ENCODE measurements at regions not wholly inside any gene's neighbourhood (a gene's known extent, or its start where the extent isn't known, plus 50 kb on each side); places are given as distances from the start of the nearest gene placed in this dataset.

DNA sequence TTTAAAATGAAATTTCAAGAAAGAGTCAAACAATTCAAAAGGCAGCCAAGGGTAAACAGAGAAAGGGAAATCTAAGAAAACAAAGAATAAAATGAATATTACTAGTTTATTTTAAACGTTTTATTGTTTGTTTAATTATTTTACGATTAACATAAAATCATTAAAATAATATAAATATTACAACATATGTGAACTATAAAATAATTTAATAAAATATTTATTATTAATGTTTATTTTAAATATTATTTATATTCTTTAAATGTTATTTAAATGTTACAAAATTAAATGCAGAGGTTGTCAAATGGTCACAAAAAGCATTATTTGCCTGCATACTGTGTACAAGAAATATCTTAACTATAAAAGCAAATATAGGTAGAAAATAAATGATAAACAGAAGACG is 786.7 kb upstream of the GHITM start:
- ChIA-PET CTCF (no interaction called here), POLR2A (ENCODE audit: unreplicated experiment) (no interaction called here)
- Histone ChIP-seq H3K4me3 (no peak overlapping the region), H3F3A (ENCODE audit: insufficient read depth, low read depth) (no peaks in the 10 kb centered on the region), H3K79me2 (ENCODE audit: low read depth) (no peaks in the 10 kb centered on the region), H3K27me3 (ENCODE audit: insufficient read depth, low read depth) (no peaks in the 10 kb centered on the region), H3K9me3 (ENCODE audit: insufficient read depth, low read depth) (no peaks in the 10 kb centered on the region), H3K36me3 (ENCODE audit: low read depth) (no peaks in the 10 kb centered on the region), H3K4me1 (replicated peaks; ENCODE audit: insufficient read depth) (no peaks in the 10 kb centered on the region), H3K27ac (no peak overlapping the region), H4K20me1 (ENCODE audit: insufficient read depth) (no peaks in the 10 kb centered on the region), H3K9me2 (ENCODE audit: insufficient read depth) (no peaks in the 10 kb centered on the region), H2AFZ (no peak overlapping the region), H3K4me2 (no peak overlapping the region)
- TF ChIP-seq EZH2 (IDR thresholded peaks at IDR 0.05; ENCODE audit: low read depth): no peak
- TF ChIP-seq, protein P1, sequence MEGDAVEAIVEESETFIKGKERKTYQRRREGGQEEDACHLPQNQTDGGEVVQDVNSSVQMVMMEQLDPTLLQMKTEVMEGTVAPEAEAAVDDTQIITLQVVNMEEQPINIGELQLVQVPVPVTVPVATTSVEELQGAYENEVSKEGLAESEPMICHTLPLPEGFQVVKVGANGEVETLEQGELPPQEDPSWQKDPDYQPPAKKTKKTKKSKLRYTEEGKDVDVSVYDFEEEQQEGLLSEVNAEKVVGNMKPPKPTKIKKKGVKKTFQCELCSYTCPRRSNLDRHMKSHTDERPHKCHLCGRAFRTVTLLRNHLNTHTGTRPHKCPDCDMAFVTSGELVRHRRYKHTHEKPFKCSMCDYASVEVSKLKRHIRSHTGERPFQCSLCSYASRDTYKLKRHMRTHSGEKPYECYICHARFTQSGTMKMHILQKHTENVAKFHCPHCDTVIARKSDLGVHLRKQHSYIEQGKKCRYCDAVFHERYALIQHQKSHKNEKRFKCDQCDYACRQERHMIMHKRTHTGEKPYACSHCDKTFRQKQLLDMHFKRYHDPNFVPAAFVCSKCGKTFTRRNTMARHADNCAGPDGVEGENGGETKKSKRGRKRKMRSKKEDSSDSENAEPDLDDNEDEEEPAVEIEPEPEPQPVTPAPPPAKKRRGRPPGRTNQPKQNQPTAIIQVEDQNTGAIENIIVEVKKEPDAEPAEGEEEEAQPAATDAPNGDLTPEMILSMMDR (conservative IDR thresholded peaks at IDR 0.05): no peak
- no TSS peak for BruUV-seq (replicated peaks)
- intact Hi-C loops (cut with micrococcal nuclease; ENCODE audit: unreplicated experiment): no loop called here
- DNase-seq: no peak

DNA sequence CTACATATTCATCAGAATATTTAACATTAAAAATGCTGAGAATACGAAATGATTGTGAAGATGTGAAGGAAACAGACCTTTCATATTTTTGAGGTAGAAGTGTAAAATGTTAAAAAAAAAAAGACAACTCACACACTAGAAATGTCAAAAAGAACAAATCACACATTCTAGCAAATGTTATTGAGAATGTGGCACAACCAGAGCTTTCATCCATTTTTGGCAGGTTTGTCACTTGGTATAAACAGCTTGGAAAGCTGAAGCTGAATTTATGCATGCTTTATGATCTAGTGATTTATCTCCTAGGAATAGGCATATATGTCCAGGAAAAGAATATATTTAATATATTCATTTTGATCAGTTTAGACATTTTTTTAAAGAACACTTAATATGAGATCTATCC is 784.9 kb upstream of the GHITM start:
- POLR2A ChIA-PET (ENCODE audit: unreplicated experiment): no interaction called here
- H3K79me2 ChIP-seq (ENCODE audit: low read depth): no peaks in the 10 kb centered on the region
- no TSS peak for BruUV-seq (replicated peaks)
- TF ChIP-seq, protein P1 (conservative IDR thresholded peaks at IDR 0.05): no peak
- TF ChIP-seq EZH2 (IDR thresholded peaks at IDR 0.05; ENCODE audit: low read depth): no peak
- no peak overlapping the region for H3K4me2 ChIP-seq
- H2AFZ ChIP-seq: no peak overlapping the region
- no peaks in the 10 kb centered on the region for H4K20me1 ChIP-seq (ENCODE audit: insufficient read depth)
- H3K9me2 ChIP-seq (ENCODE audit: insufficient read depth): no peaks in the 10 kb centered on the region
- H3K27ac ChIP-seq: no peak overlapping the region
- H3K9me3 ChIP-seq (ENCODE audit: insufficient read depth, low read depth): no peaks in the 10 kb centered on the region
- no peaks in the 10 kb centered on the region for H3K27me3 ChIP-seq (ENCODE audit: insufficient read depth, low read depth)
- intact Hi-C loops (cut with micrococcal nuclease; ENCODE audit: unreplicated experiment): no loop called here
- no peak overlapping the region for H3K4me3 ChIP-seq
- CTCF ChIA-PET: no interaction called here
- no peaks in the 10 kb centered on the region for H3F3A ChIP-seq (ENCODE audit: insufficient read depth, low read depth)
- no peaks in the 10 kb centered on the region for H3K4me1 ChIP-seq (replicated peaks; ENCODE audit: insufficient read depth)
- no peak for DNase-seq
- no peaks in the 10 kb centered on the region for H3K36me3 ChIP-seq (ENCODE audit: low read depth)

DNA sequence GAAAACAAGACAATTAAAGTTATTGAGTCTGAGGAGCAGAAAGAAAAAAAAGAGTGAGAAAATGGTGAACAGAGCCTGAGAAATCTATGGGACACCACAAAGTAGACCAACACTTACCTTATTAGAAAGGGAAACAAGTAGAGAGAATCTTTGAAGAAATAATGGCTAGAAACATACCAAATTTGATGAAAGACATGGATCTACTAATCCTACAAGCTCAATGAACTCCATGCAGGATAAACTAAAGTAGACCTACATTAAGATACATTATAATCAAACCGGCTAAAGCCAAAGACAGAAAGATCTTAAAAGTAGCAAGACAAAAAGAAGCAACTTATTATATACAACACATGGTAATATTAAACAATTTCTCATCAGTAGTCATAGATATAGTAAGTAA is 782.3 kb upstream of the GHITM start:
- no peaks in the 10 kb centered on the region for H3K9me2 ChIP-seq (ENCODE audit: insufficient read depth)
- H3K9me3 ChIP-seq (ENCODE audit: insufficient read depth, low read depth): no peaks in the 10 kb centered on the region
- POLR2A ChIA-PET (ENCODE audit: unreplicated experiment): no interaction called here
- CTCF ChIA-PET: no interaction called here
- H3K27me3 ChIP-seq (ENCODE audit: insufficient read depth, low read depth): no peaks in the 10 kb centered on the region
- no peak overlapping the region for H3K4me2 ChIP-seq
- BruUV-seq (replicated peaks): no TSS peak
- TF ChIP-seq EZH2 (IDR thresholded peaks at IDR 0.05; ENCODE audit: low read depth): no peak
- TF ChIP-seq, protein P1 (conservative IDR thresholded peaks at IDR 0.05): no peak
- no peaks in the 10 kb centered on the region for H3K4me1 ChIP-seq (replicated peaks; ENCODE audit: insufficient read depth)
- H4K20me1 ChIP-seq (ENCODE audit: insufficient read depth): no peaks in the 10 kb centered on the region
- intact Hi-C loops (cut with micrococcal nuclease; ENCODE audit: unreplicated experiment): no loop called here
- no peaks in the 10 kb centered on the region for H3K79me2 ChIP-seq (ENCODE audit: low read depth)
- H3K36me3 ChIP-seq (ENCODE audit: low read depth): no peaks in the 10 kb centered on the region
- no peak for DNase-seq
- H3F3A ChIP-seq (ENCODE audit: insufficient read depth, low read depth): no peaks in the 10 kb centered on the region
- no peak overlapping the region for H2AFZ ChIP-seq
- H3K27ac ChIP-seq: no peak overlapping the region
- H3K4me3 ChIP-seq: no peak overlapping the region
